ENCODE measurements at regions not wholly inside any gene's neighbourhood (a gene's known extent, or its start where the extent isn't known, plus 50 kb on each side); places are given as distances from the start of the nearest gene placed in this dataset.

- 81 to 83% methylated on average over 9 of the region's 9 CpGs for whole genome bisulfite sequencing, 2 donors
- no peaks in the 10 kb centered on the region for H3K36me3 ChIP-seq (ENCODE audit: control insufficient read depth in 4 of 4, insufficient read depth in 4 of 4, low read length in 4 of 4)
- no peak overlapping the region for H3K9ac ChIP-seq (ENCODE audit: insufficient read depth in 1 of 2, low read length in 2 of 2)
Measured at GRCh38 chr5:174247301-174247700, 201.8 kb downstream of the NSG2 start.

DNA sequence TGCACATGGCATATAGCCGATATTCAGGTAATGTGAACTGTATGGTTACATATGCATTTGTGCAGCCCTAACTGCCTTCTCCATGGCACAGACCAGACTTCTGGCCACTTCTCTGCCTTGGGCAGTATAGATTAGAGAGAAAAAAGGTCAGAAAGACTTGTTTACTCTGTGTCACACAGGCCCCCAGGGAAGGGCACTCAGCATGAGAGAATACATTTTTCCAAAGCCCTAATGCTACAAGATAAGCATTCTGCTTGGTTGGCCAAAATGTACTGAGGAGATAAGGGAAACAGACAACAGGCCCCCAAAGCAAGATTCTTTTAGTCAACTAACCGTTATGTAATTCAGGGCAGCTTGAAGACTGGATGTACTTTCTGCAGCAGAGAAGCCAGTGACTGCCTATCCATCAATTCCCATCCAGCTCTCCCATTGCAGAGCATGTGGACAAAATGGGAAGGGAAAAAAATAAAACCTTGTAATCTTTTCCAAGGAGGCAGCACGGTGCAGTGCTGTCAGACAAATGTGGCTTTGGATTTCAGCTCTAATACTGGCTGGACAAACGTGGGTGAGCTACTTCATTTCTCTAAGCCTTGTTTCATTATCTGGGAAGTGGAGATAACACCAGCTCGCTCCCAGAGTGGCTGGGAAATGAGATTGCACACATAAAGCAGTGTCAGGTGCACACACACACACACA lies 205.9 kb downstream of the NSG2 start:
- DNase-seq (no peak), ATAC-seq (ENCODE audit: insufficient read depth, low FRiP score) (no peak)
- no peak for TF ChIP-seq CTCF (IDR thresholded peaks at IDR 0.05; ENCODE audit: control extremely low read depth, extremely low read depth)
- 50 to 61% methylated on average over 5 of the region's 5 CpGs for WGBS, 2 donors
- no peak overlapping the region for H3K9ac ChIP-seq (ENCODE audit: insufficient read depth in 1 of 2, low read length in 2 of 2)
- no peaks in the 10 kb centered on the region for H3K9me3 ChIP-seq (ENCODE audit: control insufficient read depth in 4 of 4, insufficient read depth in 3 of 4, low read length in 3 of 4)
- H3K4me3 ChIP-seq = no peak overlapping the region
- H3K27me3 ChIP-seq (ENCODE audit: control insufficient read depth in 3 of 3, insufficient read depth in 3 of 3, low read length in 2 of 3) = no peaks in the 10 kb centered on the region
- H3K36me3 ChIP-seq (ENCODE audit: control insufficient read depth in 4 of 4, insufficient read depth in 4 of 4, low read length in 4 of 4) = no peaks in the 10 kb centered on the region
- H3K27ac ChIP-seq (ENCODE audit: low read depth in 1 of 2, low read length in 1 of 2) = no peak overlapping the region
- no peaks in the 10 kb centered on the region for H3K4me1 ChIP-seq (ENCODE audit: control insufficient read depth in 5 of 5, insufficient read depth in 5 of 5, low read length in 5 of 5)

More at GRCh38 chr5:174247301-174247700, 201.8 kb downstream of the NSG2 start:
- peaks cover 0 to 3% (median 0%) of the 10 kb centered on the region in 5 donors for H3K4me1 ChIP-seq (ENCODE audit: control insufficient read depth in 5 of 5, insufficient read depth in 5 of 5, low read length in 5 of 5)
- no peak for TF ChIP-seq CTCF (IDR thresholded peaks at IDR 0.05; ENCODE audit: control extremely low read depth, extremely low read depth)
- no peak overlapping the region for H3K27ac ChIP-seq (ENCODE audit: low read depth in 1 of 2, low read length in 1 of 2)
- DNase-seq (no peak), ATAC-seq (ENCODE audit: insufficient read depth, low FRiP score) (no peak)
- H3K27me3 ChIP-seq (ENCODE audit: control insufficient read depth in 3 of 3, insufficient read depth in 3 of 3, low read length in 2 of 3) = no peaks in the 10 kb centered on the region
- H3K9me3 ChIP-seq (ENCODE audit: control insufficient read depth in 4 of 4, insufficient read depth in 3 of 4, low read length in 3 of 4) = peaks cover 0 to 4% (median 0%) of the 10 kb centered on the region in 4 donors
- H3K4me3 ChIP-seq = no peak overlapping the region

DNA sequence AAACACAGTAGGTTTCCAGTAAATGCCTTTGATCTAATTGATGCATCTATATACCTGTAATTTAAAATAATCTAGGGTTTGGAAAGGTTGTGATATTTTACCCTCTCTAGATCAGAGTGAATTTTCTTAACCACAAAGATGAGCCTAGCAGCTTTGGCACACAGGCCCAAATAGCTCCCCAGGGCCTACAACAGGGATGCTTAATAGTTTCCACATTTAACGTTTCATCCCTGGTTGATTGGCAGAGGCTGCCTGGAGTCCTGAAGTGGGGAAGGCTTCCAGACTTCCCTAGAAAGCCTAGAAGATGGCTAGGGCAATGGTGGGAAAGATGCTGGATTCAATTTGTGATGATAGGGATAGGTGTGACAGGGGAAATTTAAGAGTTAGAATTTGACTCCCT lies 206.6 kb downstream of the NSG2 start:
- H3K27ac ChIP-seq (ENCODE audit: low read depth in 1 of 2, low read length in 1 of 2) = no peak overlapping the region
- no peaks in the 10 kb centered on the region for H3K9me3 ChIP-seq (ENCODE audit: control insufficient read depth in 4 of 4, insufficient read depth in 3 of 4, low read length in 3 of 4)
- H3K27me3 ChIP-seq (ENCODE audit: control insufficient read depth in 3 of 3, insufficient read depth in 3 of 3, low read length in 2 of 3) = no peaks in the 10 kb centered on the region
- H3K4me1 ChIP-seq (ENCODE audit: control insufficient read depth in 5 of 5, insufficient read depth in 5 of 5, low read length in 5 of 5) = no peaks in the 10 kb centered on the region
- TF ChIP-seq CTCF (IDR thresholded peaks at IDR 0.05; ENCODE audit: control extremely low read depth, extremely low read depth) = no peak
- DNase-seq (no peak), ATAC-seq (ENCODE audit: insufficient read depth, low FRiP score) (no peak)
- H3K9ac ChIP-seq (ENCODE audit: insufficient read depth in 1 of 2, low read length in 2 of 2) = no peak overlapping the region
- 48 to 77% methylated on average over 1 of the region's 1 CpG for WGBS, 2 donors
- H3K4me3 ChIP-seq = no peak overlapping the region
- no peaks in the 10 kb centered on the region for H3K36me3 ChIP-seq (ENCODE audit: control insufficient read depth in 4 of 4, insufficient read depth in 4 of 4, low read length in 4 of 4)
